Naive B cell (primary cell): ENCODE measurements at regions not wholly inside any gene's neighbourhood (a gene's known extent, or its start where the extent isn't known, plus 50 kb on each side); places are given as distances from the start of the nearest gene placed in this dataset.

Source experiments
- ATAC-seq, 2 donors: fragments of 150-1000 bp; cut with Tn5 transposase; 2 replicates each; pipeline ENCODE4 v1.10.0; 2021; ENCODE audit warnings: low read depth in 2 of 2, mild to moderate bottlenecking in 2 of 2, moderate library complexity in 2 of 2
- DNase-seq: peaks from one replicate; pipeline ENCODE4 v3.0.0; 2022
- H3K27ac Mint-ChIP-seq, 6 donors: one replicate each; pipeline ENCODE4 v1.8.0; 2020 to 2022; ENCODE audit warnings: mild to moderate bottlenecking in 6 of 6, mixed read lengths in 6 of 6, moderate library complexity in 5 of 6, inconsistent platforms in 2 of 6
- H3K27me3 Mint-ChIP-seq, 3 donors: one replicate each; pipeline ENCODE4 v1.8.0; 2021 to 2022; ENCODE audit warnings: mixed read lengths in 3 of 3, mild to moderate bottlenecking in 1 of 3
- H3K36me3 Mint-ChIP-seq, 2 donors: one replicate each; pipeline ENCODE4 v1.8.0; 2020 to 2022; ENCODE audit warnings: mixed read lengths in 2 of 2, inconsistent platforms in 1 of 2, mild to moderate bottlenecking in 1 of 2
- H3K4me1 Mint-ChIP-seq, 3 donors: one replicate each; pipeline ENCODE4 v1.8.0; 2020 to 2022; ENCODE audit warnings: mixed read lengths in 3 of 3, inconsistent platforms in 1 of 3, mild to moderate bottlenecking in 1 of 3, moderate library complexity in 1 of 3
- H3K4me3 Mint-ChIP-seq, 8 donors: one replicate each; pipeline ENCODE4 v1.8.0; 2020 to 2022; ENCODE audit warnings: mild to moderate bottlenecking in 8 of 8, mixed read lengths in 8 of 8, moderate library complexity in 8 of 8, inconsistent platforms in 2 of 8
- H3K9me3 Mint-ChIP-seq, 7 donors: one replicate each; pipeline ENCODE4 v1.8.0; 2020 to 2022; ENCODE audit warnings: mixed read lengths in 7 of 7, mild to moderate bottlenecking in 5 of 7, inconsistent platforms in 2 of 7, moderate library complexity in 1 of 7

DNA sequence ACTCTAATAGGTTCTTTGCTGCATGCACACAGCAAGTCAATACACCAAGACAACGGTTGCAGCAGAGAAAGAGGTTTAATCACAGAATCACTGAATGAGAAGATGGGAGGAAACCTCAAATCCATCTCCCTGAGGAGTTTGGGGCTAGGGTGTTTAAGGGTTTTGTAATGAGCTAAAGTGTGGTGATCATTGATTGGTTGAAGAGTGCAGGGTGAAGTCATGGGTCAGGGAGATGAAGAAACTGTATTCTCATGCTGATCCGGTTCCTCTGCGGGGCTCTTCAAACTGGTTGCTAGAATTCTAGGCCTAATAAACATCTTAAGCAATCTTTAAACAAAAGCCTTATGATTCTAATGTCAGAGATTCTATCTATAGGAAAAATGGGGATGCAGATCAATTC, 432.5 kb upstream of the FAM47C start:
- Mint-ChIP-seq H3K27ac (no peak overlapping the region), H3K4me3 (no peak overlapping the region), H3K9me3 (peaks cover 0 to 5% (median 3%) of the 10 kb centered on the region in 7 donors), H3K4me1 (no peaks in the 10 kb centered on the region), H3K36me3 (no peaks in the 10 kb centered on the region), H3K27me3 (no peaks in the 10 kb centered on the region)
- DNase-seq, result no peak
- no peak for ATAC-seq

- no peak for DNase-seq
- Mint-ChIP-seq H3K27me3 (no peaks in the 10 kb centered on the region), H3K36me3 (no peaks in the 10 kb centered on the region), H3K4me3 (no peak overlapping the region), H3K27ac (no peak overlapping the region), H3K4me1 (no peaks in the 10 kb centered on the region), H3K9me3 (peaks cover 0 to 5% (median 3%) of the 10 kb centered on the region in 7 donors)
- no peak for ATAC-seq
Observed at GRCh38 chrX:36577006-36577405, 431.2 kb upstream of the FAM47C start.

- DNase-seq (no peak), ATAC-seq (no peak)
- no peaks in the 10 kb centered on the region for H3K36me3 Mint-ChIP-seq
- H3K9me3 Mint-ChIP-seq, result peaks cover 0 to 5% (median 3%) of the 10 kb centered on the region in 7 donors
- H3K27ac Mint-ChIP-seq, result no peak overlapping the region
- H3K4me3 Mint-ChIP-seq, result no peak overlapping the region
- no peaks in the 10 kb centered on the region for H3K27me3 Mint-ChIP-seq
- no peaks in the 10 kb centered on the region for H3K4me1 Mint-ChIP-seq
Observed at GRCh38 chrX:36581030-36581429, 427.1 kb upstream of the FAM47C start.

DNA sequence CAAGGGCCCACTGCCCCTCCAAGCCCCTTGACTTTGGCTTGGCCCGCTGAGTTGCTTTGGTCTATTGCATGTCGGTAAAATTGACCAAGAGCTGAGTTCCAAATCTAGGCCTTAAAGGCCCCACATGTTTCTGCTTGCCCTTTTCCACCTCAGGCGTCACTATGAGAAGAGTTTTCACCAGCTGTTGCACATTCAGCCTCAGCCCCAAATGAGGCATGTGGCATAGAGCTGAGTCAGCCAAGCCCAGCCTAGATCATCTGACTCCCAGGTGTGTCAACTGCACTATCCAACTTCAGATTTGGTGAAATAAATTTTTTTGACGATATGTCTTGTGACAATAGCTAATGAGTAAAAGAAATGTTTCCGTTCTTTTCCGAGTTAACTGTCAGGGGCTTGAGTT, 424.5 kb upstream of the FAM47C start:
- Mint-ChIP-seq H3K36me3 (no peaks in the 10 kb centered on the region), H3K4me3 (no peak overlapping the region), H3K27me3 (no peaks in the 10 kb centered on the region), H3K9me3 (peaks cover 0 to 4% (median 0%) of the 10 kb centered on the region in 7 donors), H3K4me1 (no peaks in the 10 kb centered on the region), H3K27ac (no peak overlapping the region)
- DNase-seq, result no peak
- ATAC-seq, result no peak

- Mint-ChIP-seq H3K27me3 (no peaks in the 10 kb centered on the region), H3K4me1 (no peaks in the 10 kb centered on the region), H3K27ac (no peak overlapping the region), H3K36me3 (no peaks in the 10 kb centered on the region), H3K9me3 (peaks cover 0 to 13% (median 6%) of the 10 kb centered on the region in 7 donors), H3K4me3 (no peak overlapping the region)
- no peak for DNase-seq
- ATAC-seq, result no peak
Observed at GRCh38 chrX:36609616-36610585, 398.3 kb upstream of the FAM47C start.

- H3K4me1 Mint-ChIP-seq, result no peaks in the 10 kb centered on the region
Observed at GRCh38 chrX:36626898-36627297, 381.3 kb upstream of the FAM47C start.

DNA sequence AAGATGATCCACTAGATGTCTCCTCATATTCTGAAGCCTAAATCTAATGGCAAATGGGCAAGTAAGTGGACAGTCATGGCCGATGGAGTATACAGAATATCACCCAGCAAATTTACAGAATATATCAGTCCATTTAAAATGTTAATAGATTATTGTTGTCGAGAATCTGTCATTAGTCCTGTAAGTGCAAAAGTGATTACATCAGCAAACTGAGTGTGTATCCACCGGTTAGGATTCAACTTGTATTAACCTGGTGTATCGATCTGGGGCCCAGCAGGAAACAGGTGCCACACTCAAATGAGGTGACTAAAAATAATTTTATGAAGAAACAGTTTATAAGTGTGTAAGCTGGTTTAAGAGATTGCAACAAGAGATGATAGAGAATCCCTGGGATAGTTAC, 367.9 kb upstream of the FAM47C start:
- H3K27me3 Mint-ChIP-seq, result no peaks in the 10 kb centered on the region
- ATAC-seq (no peak), DNase-seq (no peak)
- H3K9me3 Mint-ChIP-seq, result peaks cover 0 to 4% (median 0%) of the 10 kb centered on the region in 7 donors
- H3K36me3 Mint-ChIP-seq, result no peaks in the 10 kb centered on the region
- no peak overlapping the region for H3K4me3 Mint-ChIP-seq
- no peak overlapping the region for H3K27ac Mint-ChIP-seq
- no peaks in the 10 kb centered on the region for H3K4me1 Mint-ChIP-seq

More at GRCh38 chrX:36626898-36627297, 381.3 kb upstream of the FAM47C start:
- no peak overlapping the region for H3K27ac Mint-ChIP-seq
- ATAC-seq, result no peak
- DNase-seq, result no peak
- no peak overlapping the region for H3K4me3 Mint-ChIP-seq
- no peaks in the 10 kb centered on the region for H3K27me3 Mint-ChIP-seq
- no peaks in the 10 kb centered on the region for H3K36me3 Mint-ChIP-seq
- peaks cover 0 to 13% (median 2%) of the 10 kb centered on the region in 7 donors for H3K9me3 Mint-ChIP-seq

DNA sequence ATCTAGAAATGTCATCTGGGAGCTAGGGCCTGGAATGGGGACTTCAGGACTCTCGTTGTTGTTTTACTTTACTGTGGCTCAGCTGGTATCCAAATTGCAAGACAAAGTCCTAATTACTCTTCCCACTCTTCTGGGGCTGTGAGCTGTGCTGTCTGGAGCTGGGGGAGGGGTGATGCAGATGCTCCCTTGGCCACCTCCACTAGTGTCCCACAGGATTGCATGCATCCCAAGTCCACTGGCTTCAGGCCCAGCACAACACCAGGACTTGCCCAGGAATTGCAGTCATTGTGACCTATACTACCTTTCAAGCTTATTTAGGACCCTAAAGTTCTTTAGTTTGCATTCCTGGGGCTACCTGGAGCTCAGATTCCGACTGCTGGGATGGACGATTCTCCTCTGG, 366.1 kb upstream of the FAM47C start:
- Mint-ChIP-seq H3K4me1 (no peaks in the 10 kb centered on the region), H3K4me3 (no peak overlapping the region), H3K27me3 (no peaks in the 10 kb centered on the region), H3K9me3 (peaks cover 0 to 7% (median 0%) of the 10 kb centered on the region in 7 donors), H3K27ac (no peak overlapping the region), H3K36me3 (no peaks in the 10 kb centered on the region)
- DNase-seq, result no peak
- no peak for ATAC-seq

GRCh38 chrX:36650622-36651021, 357.5 kb upstream of the FAM47C start:
- DNase-seq, result no peak
- Mint-ChIP-seq H3K4me1 (no peaks in the 10 kb centered on the region), H3K27ac (no peak overlapping the region), H3K36me3 (no peaks in the 10 kb centered on the region), H3K4me3 (no peak overlapping the region), H3K27me3 (no peaks in the 10 kb centered on the region), H3K9me3 (peaks cover 0 to 14% (median 2%) of the 10 kb centered on the region in 7 donors)
- no peak for ATAC-seq

GRCh38 chrX:36683507-36683906, 324.7 kb upstream of the FAM47C start:
- ATAC-seq, result no peak
- no peaks in the 10 kb centered on the region for H3K4me1 Mint-ChIP-seq
- H3K27me3 Mint-ChIP-seq, result no peaks in the 10 kb centered on the region
- H3K27ac Mint-ChIP-seq, result no peak overlapping the region
- DNase-seq, result no peak
- H3K36me3 Mint-ChIP-seq, result no peaks in the 10 kb centered on the region
- no peak overlapping the region for H3K4me3 Mint-ChIP-seq
- peaks cover 0 to 9% (median 1%) of the 10 kb centered on the region in 7 donors for H3K9me3 Mint-ChIP-seq

- Mint-ChIP-seq H3K27ac (no peak overlapping the region), H3K4me3 (no peak overlapping the region), H3K9me3 (peaks cover 0 to 9% (median 1%) of the 10 kb centered on the region in 7 donors), H3K36me3 (no peaks in the 10 kb centered on the region), H3K4me1 (no peaks in the 10 kb centered on the region), H3K27me3 (no peaks in the 10 kb centered on the region)
- no peak for ATAC-seq
- no peak for DNase-seq
Observed at GRCh38 chrX:36684053-36684452, 324.1 kb upstream of the FAM47C start.

- ATAC-seq (no peak), DNase-seq (no peak)
- no peak overlapping the region for H3K27ac Mint-ChIP-seq
- H3K4me3 Mint-ChIP-seq, result no peak overlapping the region
- no peaks in the 10 kb centered on the region for H3K36me3 Mint-ChIP-seq
- no peaks in the 10 kb centered on the region for H3K27me3 Mint-ChIP-seq
- no peaks in the 10 kb centered on the region for H3K4me1 Mint-ChIP-seq
- H3K9me3 Mint-ChIP-seq, result peaks cover 0 to 26% (median 6%) of the 10 kb centered on the region in 7 donors
Observed at GRCh38 chrX:36721990-36722389, 286.2 kb upstream of the FAM47C start.

DNA sequence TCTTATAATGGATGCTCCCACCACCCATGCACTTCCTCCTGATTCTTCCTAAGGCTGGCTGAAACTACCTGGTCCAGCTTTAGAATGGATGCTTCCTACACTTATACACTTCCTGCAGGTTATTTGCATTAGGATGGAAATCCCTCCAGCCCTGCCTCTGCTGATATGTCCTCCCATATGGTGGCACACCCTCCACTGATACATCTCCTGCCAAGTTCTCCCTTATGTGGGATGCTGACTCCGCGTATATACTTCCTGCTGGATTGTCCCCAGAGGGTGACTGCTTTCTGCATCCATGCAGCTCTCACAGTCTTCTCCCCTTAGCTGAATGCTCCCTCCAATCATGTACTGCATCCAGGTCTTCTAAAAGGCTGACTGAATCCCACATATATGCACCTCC, 254.6 kb upstream of the FAM47C start:
- Mint-ChIP-seq H3K36me3 (no peaks in the 10 kb centered on the region), H3K27ac (no peak overlapping the region), H3K9me3 (peaks cover 0 to 5% (median 0%) of the 10 kb centered on the region in 7 donors), H3K27me3 (no peaks in the 10 kb centered on the region), H3K4me1 (no peaks in the 10 kb centered on the region), H3K4me3 (no peak overlapping the region)
- DNase-seq (no peak), ATAC-seq (no peak)

- no peaks in the 10 kb centered on the region for H3K4me1 Mint-ChIP-seq
- no peak overlapping the region for H3K4me3 Mint-ChIP-seq
- peaks cover 0 to 2% (median 0%) of the 10 kb centered on the region in 7 donors for H3K9me3 Mint-ChIP-seq
- H3K36me3 Mint-ChIP-seq, result no peaks in the 10 kb centered on the region
- H3K27me3 Mint-ChIP-seq, result no peaks in the 10 kb centered on the region
- no peak for ATAC-seq
- H3K27ac Mint-ChIP-seq, result no peak overlapping the region
- no peak for DNase-seq
Observed at GRCh38 chrX:36787752-36788151, 220.4 kb upstream of the FAM47C start.
